Keratinocyte (primary cell): ENCODE measurements at regions not wholly inside any gene's neighbourhood (a gene's known extent, or its start where the extent isn't known, plus 50 kb on each side); places are given as distances from the start of the nearest gene placed in this dataset.

Experiments
- DNase-seq: peaks from one replicate; pipeline ENCODE4 v3.0.0-alpha.2; 2011; ENCODE audit warnings: low read depth, missing footprints, low spot score
- FAIRE-seq: peaks from 2 replicates; lab custom pipeline; 2011; peaks lifted over from hg19 to GRCh38; lab: Jason Lieb, UNC
- H2AFZ ChIP-seq: 2 replicates; pipeline ENCODE4 v1.6.0; 2012; ENCODE audit warnings: low read length, control low read depth, inconsistent platforms; ENCODE audit not compliant: control insufficient read depth
- H3K27ac ChIP-seq: 2 replicates; pipeline ENCODE4 v1.5.1; 2011; ENCODE audit warnings: low read length; ENCODE audit not compliant: control insufficient read depth, insufficient read depth
- H3K27me3 ChIP-seq: 3 replicates; pipeline ENCODE4 v1.6.0; 2011; ENCODE audit warnings: low read length; ENCODE audit not compliant: control insufficient read depth, insufficient read depth; ENCODE audit errors: extremely low read depth
- H3K36me3 ChIP-seq, 2 experiments: 2 replicates in 1 of 2; 3 replicates in 1 of 2; pipeline ENCODE4 v1.5.1; 2011; ENCODE audit warnings: low read length in 2 of 2, mild to moderate bottlenecking in 1 of 2; ENCODE audit not compliant: control insufficient read depth in 2 of 2, insufficient read depth in 2 of 2; ENCODE audit errors: extremely low read depth in 1 of 2
- H3K4me1 ChIP-seq: 3 replicates; pipeline ENCODE4 v1.5.1; 2011; ENCODE audit warnings: low read length; ENCODE audit not compliant: control insufficient read depth, insufficient read depth; ENCODE audit errors: extremely low read depth
- H3K4me2 ChIP-seq: 3 replicates; pipeline ENCODE4 v1.6.0; 2011; ENCODE audit warnings: low read depth, low read length; ENCODE audit not compliant: control insufficient read depth, insufficient read depth; ENCODE audit errors: extremely low read depth
- H3K4me3 ChIP-seq, 3 experiments: fragments of 200-600 bp in 1 of 3; sonication (generic) in 1 of 3; 2 replicates in 2 of 3; 3 replicates in 1 of 3; pipeline ENCODE4 v1.5.1; 2011 to 2016; ENCODE audit warnings: low read length in 3 of 3, mild to moderate bottlenecking in 3 of 3, control low read depth in 2 of 3, inconsistent platforms in 1 of 3, low read depth in 1 of 3, mixed read lengths in 1 of 3, mixed run types in 1 of 3, moderate library complexity in 1 of 3; ENCODE audit not compliant: control insufficient read depth in 2 of 3, insufficient read depth in 2 of 3; ENCODE audit errors: extremely low read depth in 1 of 3
- H3K79me2 ChIP-seq: 2 replicates; pipeline ENCODE4 v1.6.0; 2012; ENCODE audit warnings: low read length; ENCODE audit not compliant: control insufficient read depth, insufficient read depth
- H3K9ac ChIP-seq: 3 replicates; pipeline ENCODE4 v1.6.0; 2011; ENCODE audit warnings: low read length; ENCODE audit not compliant: control insufficient read depth, insufficient read depth; ENCODE audit errors: extremely low read depth
- H3K9me1 ChIP-seq: 3 replicates; pipeline ENCODE4 v1.6.0; 2011; ENCODE audit warnings: low read length; ENCODE audit not compliant: control insufficient read depth, insufficient read depth; ENCODE audit errors: extremely low read depth
- H3K9me3 ChIP-seq: 2 replicates; pipeline ENCODE4 v1.5.1; 2012; ENCODE audit warnings: low read depth, low read length; ENCODE audit not compliant: control insufficient read depth
- H4K20me1 ChIP-seq: 3 replicates; pipeline ENCODE4 v1.6.0; 2011; ENCODE audit warnings: low read length; ENCODE audit not compliant: control insufficient read depth, insufficient read depth; ENCODE audit errors: extremely low read depth
- CTCF ChIP-seq, 3 experiments: IDR thresholded peaks in 1 of 3; conservative IDR thresholded peaks in 1 of 3; optimal IDR thresholded peaks in 1 of 3; 2 replicates in 2 of 3; 3 replicates in 1 of 3; pipeline versions ENCODE3 to v1.5.1; 2011; ENCODE audit warnings: low read length in 3 of 3, mild to moderate bottlenecking in 3 of 3, moderate library complexity in 2 of 3, control low read depth in 1 of 3, inconsistent platforms in 1 of 3; ENCODE audit not compliant: insufficient read depth in 2 of 3; ENCODE audit errors: extremely low read depth in 1 of 3
- EZH2 ChIP-seq: IDR thresholded peaks from one replicate; pipeline ENCODE4 v1.6.1; 2012; ENCODE audit warnings: inconsistent platforms, mild to moderate bottlenecking, low read length, moderate library complexity
- dilution Hi-C: fragments of 300-500 bp; cut with MboI; formaldehyde crosslinking; loops from one replicate; pipeline ENCODE4 v1.7.0; 2020; ENCODE audit warnings: low sequenced_read_pairs; ENCODE audit not compliant: extremely low pct_ligation_motif_present

GRCh38 chr2:237227190-237227589, 141.5 kb downstream of the COPS8 start:
- H3K4me3 ChIP-seq: no peak overlapping the region
- DNase-seq (no peak), FAIRE-seq (no peak)
- dilution Hi-C loops: no loop called here
- peaks cover 16% of the 10 kb centered on the region for H3K4me1 ChIP-seq
- peaks cover 11% of the 10 kb centered on the region for H3K27me3 ChIP-seq
- H3K36me3 ChIP-seq: no peaks in the 10 kb centered on the region
- H3K79me2 ChIP-seq: no peaks in the 10 kb centered on the region
- H3K9me1 ChIP-seq: no peaks in the 10 kb centered on the region
- TF ChIP-seq EZH2: no peak
- TF ChIP-seq CTCF (optimal IDR thresholded peaks at IDR 0.05 in 1 of 3, IDR thresholded peaks at IDR 0.05 in 1 of 3, conservative IDR thresholded peaks at IDR 0.05 in 1 of 3; ENCODE audit: extremely low read depth in 1 of 3, insufficient read depth in 2 of 3, low read length in 3 of 3): no peak
- no peak overlapping the region for H3K9ac ChIP-seq
- H3K4me2 ChIP-seq: peak overlapping the region; percentile 26
- H3K9me3 ChIP-seq: no peaks in the 10 kb centered on the region
- H4K20me1 ChIP-seq: no peaks in the 10 kb centered on the region
- no peak overlapping the region for H2AFZ ChIP-seq
- no peak overlapping the region for H3K27ac ChIP-seq

GRCh38 chr2:237227592-237228280, 142.0 kb downstream of the COPS8 start:
- no peak overlapping the region for H3K9ac ChIP-seq
- no peaks in the 10 kb centered on the region for H4K20me1 ChIP-seq
- peak; percentile 98 for FAIRE-seq

More at GRCh38 chr2:237227592-237228280, 142.0 kb downstream of the COPS8 start:
- dilution Hi-C loops: no loop called here
- no peaks in the 10 kb centered on the region for H3K9me3 ChIP-seq
- TF ChIP-seq EZH2 (no peak), CTCF (optimal IDR thresholded peaks at IDR 0.05 in 1 of 3, IDR thresholded peaks at IDR 0.05 in 1 of 3, conservative IDR thresholded peaks at IDR 0.05 in 1 of 3; ENCODE audit: extremely low read depth in 1 of 3, insufficient read depth in 2 of 3, low read length in 3 of 3) (no peak)
- H3K27ac ChIP-seq: no peak overlapping the region
- peaks cover 11% of the 10 kb centered on the region for H3K27me3 ChIP-seq
- peak overlapping the region; percentile 26 for H3K4me2 ChIP-seq
- H3K79me2 ChIP-seq: no peaks in the 10 kb centered on the region
- H3K4me3 ChIP-seq: no peak overlapping the region
- peaks cover 16% of the 10 kb centered on the region for H3K4me1 ChIP-seq
- no peaks in the 10 kb centered on the region for H3K9me1 ChIP-seq
- H3K36me3 ChIP-seq: no peaks in the 10 kb centered on the region
- DNase-seq: peak; percentile 38
- no peak overlapping the region for H2AFZ ChIP-seq
